ENCODE measurements at regions not wholly inside any gene's neighbourhood (a gene's known extent, or its start where the extent isn't known, plus 50 kb on each side); places are given as distances from the start of the nearest gene placed in this dataset.
A peak's percentile ranks its signal among the peaks of the same experiment; 100 is the strongest.

DNA sequence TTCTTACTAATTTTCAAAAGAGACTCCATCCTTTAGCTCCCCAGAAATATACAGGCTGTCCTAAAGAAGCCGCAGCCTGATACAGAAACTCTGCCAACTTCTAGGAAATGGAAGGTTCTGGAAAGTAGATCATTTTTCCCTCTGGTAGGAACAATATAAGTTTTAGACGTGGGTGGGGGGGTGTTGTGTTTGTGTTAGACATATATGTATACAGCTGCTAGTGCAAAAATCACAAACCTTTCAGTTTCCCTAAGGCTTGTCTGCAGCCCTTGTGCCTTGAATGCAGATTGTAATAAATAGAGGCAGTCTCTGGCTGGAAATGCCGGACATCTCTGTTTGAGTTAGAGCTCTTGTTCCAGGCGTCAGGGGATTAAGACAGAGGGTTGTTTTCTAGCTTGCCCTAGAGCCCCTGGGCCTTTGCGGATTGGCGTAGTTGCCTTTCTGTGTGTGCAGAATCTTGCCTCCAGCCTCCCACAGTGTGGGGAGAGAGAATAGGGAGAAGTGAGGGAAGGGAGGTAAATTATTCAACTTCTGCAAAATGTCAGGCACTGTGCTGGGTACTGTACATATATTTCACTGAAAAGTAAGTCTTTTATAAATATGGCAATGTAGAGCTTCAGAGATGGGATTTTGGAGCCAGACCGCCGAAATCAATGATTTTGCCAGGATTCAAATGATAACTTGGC is 269.7 kb downstream of the PRL start:
- dilution Hi-C loops (cut with HindIII; ENCODE audit: low sequenced_read_pairs, unreplicated experiment) (no loop called here), intact Hi-C loops (cut with micrococcal nuclease) (no loop called here), in situ Hi-C loops (cut with MboI; ENCODE audit: low sequenced_read_pairs) (no loop called here)
- Histone ChIP-seq H4K8ac (ENCODE audit: low read depth in 2 of 2, low read length in 2 of 2) (no peak overlapping the region; a peak in 2 of 4 replicates), H4K5ac (ENCODE audit: low read depth, low read length) (0 out of 2 replicates have a peak overlapping the region, but pooled peaks have one; percentile 4), H3K18ac (ENCODE audit: low read depth, low read length) (peak overlapping the region; percentile 50; the same call in 1 of the 2 replicates), H3K27me3 (ENCODE audit: control insufficient read depth, insufficient read depth, low read length) (no peaks in the 10 kb centered on the region), H3K36me3 (ENCODE audit: control insufficient read depth, insufficient read depth, low read length) (peaks cover 4% of the 10 kb centered on the region; the same call in 1 of the 2 replicates), H4K20me1 (ENCODE audit: insufficient read depth, low read length) (no peaks in the 10 kb centered on the region), H2AFZ (replicated peaks; ENCODE audit: low read length, poor library complexity) (no peak overlapping the region), H3K79me1 (ENCODE audit: low read depth in 1 of 2, low read length in 2 of 2) (no peaks in the 10 kb centered on the region), H4K91ac (ENCODE audit: insufficient read depth, low read depth, low read length) (no peak overlapping the region), H2BK5ac (ENCODE audit: low read depth, low read length, poor library complexity, severe bottlenecking) (no peak overlapping the region), H3K4me1 (ENCODE audit: control insufficient read depth, insufficient read depth, low read length) (peaks cover 10% of the 10 kb centered on the region), H3K4me2 (ENCODE audit: low read depth, low read length) (no peak overlapping the region), H2BK20ac (ENCODE audit: low read depth, low read length) (peak overlapping the region; percentile 6), H3K9me1 (ENCODE audit: insufficient read depth, low read length) (0 out of 2 replicates have a peak, but pooled peaks cover 3% of the 10 kb centered on the region), H3K4me3 (ENCODE audit: insufficient read depth, low read depth, low read length) (no peak overlapping the region), H3K56ac (ENCODE audit: extremely low read depth, insufficient read depth, low read length) (no peak overlapping the region), H2AK9ac (replicated peaks; ENCODE audit: low read depth, low read length, poor library complexity) (no peak overlapping the region), H2BK120ac (ENCODE audit: low read depth, low read length) (no peak overlapping the region), H3K4ac (ENCODE audit: low read depth, low read length) (0 out of 2 replicates have a peak overlapping the region, but pooled peaks have one; percentile 3), H2AK5ac (ENCODE audit: low read depth, low read length) (no peak overlapping the region; the same call in 1 of the 2 replicates), H3K9me3 (ENCODE audit: control insufficient read depth, insufficient read depth, low read length) (no peaks in the 10 kb centered on the region; the same call in 1 of the 2 replicates), H3K27ac (ENCODE audit: insufficient read depth, low read length) (no peak overlapping the region), H3K9ac (ENCODE audit: low read depth, low read length) (no peak overlapping the region), H3K14ac (replicated peaks; ENCODE audit: low read depth, low read length) (no peak overlapping the region), H3K23ac (ENCODE audit: low read depth, low read length) (no peak overlapping the region), H2BK15ac (ENCODE audit: low read depth, low read length) (no peak overlapping the region)
- no CpG with 5 or more reads among the region's 8 CpGs for WGBS, 2 experiments (ENCODE audit: extremely low coverage in 2 of 2, insufficient read length in 1 of 2)
- ChIA-PET CTCF (interaction anchor here (1.6 kb wide), 1 partner anchor 119 kb away, joined by 3 read pairs; no protein-coding TSS in a partner anchor), POLR2A (ENCODE audit: unreplicated experiment) (interaction anchor here (0.5 kb wide), 1 partner anchor 63 kb away, joined by 3 read pairs; no protein-coding TSS in a partner anchor)
- no peak for DNase-seq
- TF ChIP-seq NFE2L2 (IDR thresholded peaks at IDR 0.05; ENCODE audit: low read depth, low read length) (no peak), ELK1 (IDR thresholded peaks at IDR 0.05; ENCODE audit: borderline replicate concordance, low read depth, low read length) (no peak), RFX5 (IDR thresholded peaks at IDR 0.05; ENCODE audit: low read depth, low read length) (no peak), SMC3 (IDR thresholded peaks at IDR 0.05; ENCODE audit: low read depth, low read length) (no peak), CEBPB (IDR thresholded peaks at IDR 0.05; ENCODE audit: low read depth, low read length) (no peak), CTCF (conservative IDR thresholded peaks at IDR 0.05; ENCODE audit: low read depth, low read length) (no peak), USF2 (IDR thresholded peaks at IDR 0.05; ENCODE audit: low read depth, low read length) (no peak), MXI1 (IDR thresholded peaks at IDR 0.05; ENCODE audit: borderline replicate concordance, low read depth, low read length) (no peak), BHLHE40 (IDR thresholded peaks at IDR 0.05; ENCODE audit: low read depth, low read length) (no peak), RAD21 (IDR thresholded peaks at IDR 0.05; ENCODE audit: low read length) (no peak), FOS (IDR thresholded peaks at IDR 0.05; ENCODE audit: low read depth, low read length) (no peak)
- ATAC-seq (ENCODE audit: low read depth): no peak
- no TSS peak for BruUV-seq (replicated peaks)
